ENCODE measurements at regions not wholly inside any gene's neighbourhood (a gene's known extent, or its start where the extent isn't known, plus 50 kb on each side); places are given as distances from the start of the nearest gene placed in this dataset.
A peak's percentile ranks its signal among the peaks of the same experiment; 100 is the strongest.

DNA sequence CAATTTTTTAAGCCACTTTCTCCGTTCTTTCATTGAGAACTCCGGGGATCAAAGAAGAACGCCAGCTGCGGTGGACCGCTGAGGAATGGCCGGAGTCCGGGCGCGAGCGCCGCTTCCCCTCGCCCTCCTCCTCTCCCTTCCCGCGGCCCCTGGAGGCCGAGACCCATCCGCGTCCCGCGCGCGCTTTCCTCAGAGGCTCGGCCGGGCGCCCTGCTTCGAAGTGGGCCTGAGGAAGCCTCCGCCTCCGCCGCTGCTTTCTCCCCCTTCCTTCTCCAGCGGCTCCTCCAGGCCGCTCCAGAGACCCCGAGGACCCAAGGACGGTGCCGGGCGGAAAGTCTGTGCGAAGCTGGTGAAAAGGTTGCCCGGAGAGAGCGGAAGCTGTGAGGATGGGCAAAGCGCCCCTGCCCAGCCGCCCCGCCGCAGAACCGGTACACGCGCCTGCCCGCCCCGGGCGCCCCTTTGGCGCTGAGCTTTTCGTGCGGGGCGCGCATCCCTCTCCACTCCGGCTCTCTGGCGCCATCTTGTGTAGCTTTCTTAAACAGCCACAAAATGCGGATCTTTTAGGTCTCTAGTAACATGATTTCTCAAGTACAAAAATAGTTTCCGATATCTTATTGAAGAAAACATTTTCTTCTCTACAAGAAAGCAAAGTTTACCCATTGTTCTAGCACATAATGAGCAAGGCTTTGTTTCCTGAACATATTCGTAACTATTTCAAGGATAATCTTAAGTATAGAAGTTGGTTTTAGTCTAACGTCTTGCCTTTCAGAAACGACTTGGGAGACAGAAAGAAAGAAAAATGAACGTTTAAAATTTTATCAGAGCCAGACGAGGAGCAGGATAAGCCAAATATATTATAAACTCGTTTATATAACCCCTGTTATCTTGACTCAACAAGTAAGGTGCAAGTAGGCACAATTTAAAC, 59.2 kb upstream of the FAM174B start:
- H4K8ac ChIP-seq (ENCODE audit: extremely low read depth, insufficient read depth, low read length), result peak overlapping the region; percentile 42; the same call in 1 of the 2 replicates
- peak overlapping the region; percentile 95 to 99 for H3K4me2 ChIP-seq (ENCODE audit: insufficient read depth in 1 of 2, low read depth in 2 of 2, low read length in 2 of 2)
- ChIA-PET CTCF (ENCODE audit: partially characterized antibody) (interaction anchor here (0.6 to 3.5 kb wide), 26 partner anchors 9 to 624 kb away, joined by 3 to 16 read pairs (median 4); partner anchors contain the start of gene ST8SIA2), POLR2A (ENCODE audit: partially characterized antibody) (interaction anchor here (0.9 to 1.4 kb wide), 2 partner anchors 19 to 65 kb away, joined by 3 to 5 read pairs; no protein-coding TSS in a partner anchor)
- H2BK20ac ChIP-seq (ENCODE audit: low read length), result 0 out of 2 replicates have a peak overlapping the region, but pooled peaks have one; percentile 11
- DNase-seq (ENCODE audit: low read depth in 1 of 2, low spot score in 2 of 2), result peak in 1 of 2 experiments; percentile 92
- no peaks in the 10 kb centered on the region for H3K79me2 ChIP-seq (ENCODE audit: control insufficient read depth in 1 of 2, insufficient read depth in 2 of 2, low read length in 2 of 2)
- peaks cover 8% of the 10 kb centered on the region for H3K23me2 ChIP-seq (ENCODE audit: low read depth, low read length)
- no peak overlapping the region for H2BK15ac ChIP-seq (ENCODE audit: low read length)
- H2BK120ac ChIP-seq (replicated peaks; ENCODE audit: low read depth, low read length), result no peak overlapping the region
- H4K91ac ChIP-seq (replicated peaks; ENCODE audit: insufficient read length, low read length), result no peak overlapping the region
- H3K4me1 ChIP-seq (replicated peaks in 1 of 4; ENCODE audit: control insufficient read depth in 3 of 4, insufficient read depth in 4 of 4, low read length in 3 of 4), result peaks cover 0 to 5% (median 3%) of the 10 kb centered on the region in 4 experiments; a peak in 4 of 7 replicates
- no peaks in the 10 kb centered on the region for H4K20me1 ChIP-seq (replicated peaks in 1 of 2; ENCODE audit: control insufficient read depth in 1 of 2, insufficient read depth in 2 of 2, low read length in 2 of 2)
- H3K14ac ChIP-seq (ENCODE audit: insufficient read length), result no peak overlapping the region
- peak overlapping the region; percentile 75 for H3K18ac ChIP-seq (ENCODE audit: extremely low read depth, low read length)
- peaks cover 0 to 31% (median 14%) of the 10 kb centered on the region in 4 experiments; a peak in 6 of 7 replicates for H3K27me3 ChIP-seq (replicated peaks in 1 of 4; ENCODE audit: control insufficient read depth in 3 of 4, extremely low read depth in 1 of 4, insufficient read depth in 3 of 4, low read length in 3 of 4)
- no peak overlapping the region for H2BK12ac ChIP-seq (ENCODE audit: low read depth, low read length)
- peak overlapping the region; percentile 96 for H2AFZ ChIP-seq (ENCODE audit: low read length)
- no peak overlapping the region for H3K27ac ChIP-seq (ENCODE audit: low read depth, low read length)
- H4K5ac ChIP-seq (ENCODE audit: insufficient read length, low read depth, low read length), result no peak overlapping the region
- H3K9ac ChIP-seq (replicated peaks in 1 of 4; ENCODE audit: extremely low read depth in 1 of 4, low read depth in 3 of 4, low read length in 3 of 4), result peak overlapping the region in 2 of 4 experiments; percentile 22 to 35; a peak in 3 of 7 replicates
- H3K36me3 ChIP-seq (ENCODE audit: control insufficient read depth in 2 of 4, insufficient read depth in 4 of 4, low read length in 3 of 4), result no peaks in the 10 kb centered on the region
- H2AK5ac ChIP-seq (ENCODE audit: low read depth, low read length), result no peak overlapping the region
- FAIRE-seq, result no peak
- H2BK5ac ChIP-seq (ENCODE audit: low read depth, low read length), result no peak overlapping the region
- no peak overlapping the region for H3K23ac ChIP-seq (ENCODE audit: insufficient read length)
- WGBS, 2 experiments (ENCODE audit: extremely low coverage in 1 of 2, insufficient coverage in 1 of 2, insufficient read length in 1 of 2, insufficient replicate concordance in 2 of 2, low coverage in 1 of 2, low lambda C conversion rate in 2 of 2, missing lambda C conversion rate in 1 of 2), result 7% methylated on average over 42 of the region's 62 CpGs; no CpG with 5 or more reads in 1 of the 2 experiments
- H3K56ac ChIP-seq (replicated peaks; ENCODE audit: insufficient read length, low read depth, low read length), result no peak overlapping the region
- H3K4ac ChIP-seq (replicated peaks; ENCODE audit: insufficient read length, low read depth, low read length), result no peak overlapping the region
- H3K79me1 ChIP-seq (ENCODE audit: low read depth, low read length), result no peaks in the 10 kb centered on the region
- peak overlapping the region; percentile 51 to 72 (median 62) for H3K4me3 ChIP-seq (ENCODE audit: extremely low read depth in 1 of 4, insufficient read depth in 2 of 4, low read depth in 3 of 4, low read length in 4 of 4)
- H3K9me3 ChIP-seq (ENCODE audit: insufficient read depth in 2 of 2, low read depth in 1 of 2, low read length in 1 of 2), result 0 out of 4 replicates have a peak, but pooled peaks cover 0 to 3% of the 10 kb centered on the region in 2 experiments
- TF ChIP-seq SIX5 (IDR thresholded peaks at IDR 0.05; ENCODE audit: low read depth, low read length) (no peak), EP300 (IDR thresholded peaks at IDR 0.05; ENCODE audit: borderline replicate concordance in 1 of 2, low read depth in 2 of 2, low read length in 2 of 2) (no peak), KDM1A (IDR thresholded peaks at IDR 0.05; ENCODE audit: borderline replicate concordance, low read length) (peak; percentile 15; the same call in 1 of the 2 replicates), CHD2 (IDR thresholded peaks at IDR 0.05; ENCODE audit: low read length) (no peak), POLR2A (IDR thresholded peaks at IDR 0.05; ENCODE audit: control extremely low read depth in 1 of 2, low read depth in 2 of 2, low read length in 2 of 2) (peak in 1 of 2 experiments; percentile 38; a peak in 2 of 3 replicates)
- TF ChIP-seq, protein P1, sequence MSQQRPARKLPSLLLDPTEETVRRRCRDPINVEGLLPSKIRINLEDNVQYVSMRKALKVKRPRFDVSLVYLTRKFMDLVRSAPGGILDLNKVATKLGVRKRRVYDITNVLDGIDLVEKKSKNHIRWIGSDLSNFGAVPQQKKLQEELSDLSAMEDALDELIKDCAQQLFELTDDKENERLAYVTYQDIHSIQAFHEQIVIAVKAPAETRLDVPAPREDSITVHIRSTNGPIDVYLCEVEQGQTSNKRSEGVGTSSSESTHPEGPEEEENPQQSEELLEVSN (IDR thresholded peaks at IDR 0.05), result 0 out of 2 replicates have a peak, but pooled peaks have one; percentile 45
